Endothelial cell of umbilical vein (primary cell): ENCODE measurements at regions not wholly inside any gene's neighbourhood (a gene's known extent, or its start where the extent isn't known, plus 50 kb on each side); places are given as distances from the start of the nearest gene placed in this dataset.

ENCODE experiments used
- BruUV-seq: library from RNA; stranded (reverse); fragments of 400-500 nt; replicated peaks from 2 replicates; lab custom pipeline; 2021; lab: Mats Ljungman, UMichigan
- CTCF ChIA-PET: fragments of 300-600, 350-600 bp; sonication (Branson Sonifier 250); formaldehyde crosslinking; loops from one replicate; lab custom pipeline; 2021; ENCODE audit warnings: antibody characterized with exemption, inconsistent platforms; lab: Charles Lee
- POLR2A ChIA-PET: fragments of 300-600, 350-600 bp; sonication (Branson Sonifier 250); formaldehyde crosslinking; loops from one replicate; lab custom pipeline; 2021; ENCODE audit warnings: antibody characterized with exemption, inconsistent platforms; lab: Charles Lee
- DNase-seq: peaks from one replicate; pipeline ENCODE4 v3.0.0-alpha.2; 2011; ENCODE audit warnings: low read depth, low spot score
- FAIRE-seq: peaks from 2 replicates; lab custom pipeline; 2011; peaks lifted over from hg19 to GRCh38; lab: Jason Lieb, UNC
- H2AFZ ChIP-seq: 2 replicates; pipeline ENCODE4 v1.6.0; 2012; ENCODE audit warnings: low read depth, low read length, control low read depth, inconsistent platforms
- H3K27ac ChIP-seq: 2 replicates; pipeline ENCODE4 v1.5.1; 2011; ENCODE audit warnings: low read depth, mild to moderate bottlenecking, control low read depth, low read length, moderate library complexity; ENCODE audit not compliant: insufficient read depth
- H3K27me3 ChIP-seq, 2 experiments: 2 replicates each; pipeline versions ENCODE4 v1.6.0 to v1.6.1; 2011; ENCODE audit warnings: low read length in 2 of 2, mixed read lengths in 1 of 2; ENCODE audit not compliant: control insufficient read depth in 2 of 2, insufficient read depth in 2 of 2
- H3K36me3 ChIP-seq, 2 experiments: 2 replicates in 1 of 2; 3 replicates in 1 of 2; pipeline ENCODE4 v1.5.1; 2011; ENCODE audit warnings: low read length in 2 of 2, mild to moderate bottlenecking in 1 of 2, moderate library complexity in 1 of 2; ENCODE audit not compliant: control insufficient read depth in 2 of 2, insufficient read depth in 2 of 2; ENCODE audit errors: extremely low read depth in 1 of 2
- H3K4me1 ChIP-seq: 3 replicates; pipeline ENCODE4 v1.5.1; 2011; ENCODE audit warnings: mild to moderate bottlenecking, low read length; ENCODE audit not compliant: control insufficient read depth, insufficient read depth; ENCODE audit errors: extremely low read depth
- H3K4me2 ChIP-seq: 2 replicates; pipeline ENCODE4 v1.6.1; 2011; ENCODE audit warnings: low read length, control low read depth, mixed read lengths; ENCODE audit not compliant: insufficient read depth
- H3K4me3 ChIP-seq, 3 experiments: fragments of 200-600 bp in 1 of 3; sonication (generic), shearing (Covaris generic) in 1 of 3; replicated peaks in 1 of 3; 2 replicates each; pipeline ENCODE4 v1.5.1; 2011 to 2016; ENCODE audit warnings: control low read depth in 3 of 3, low read length in 3 of 3, mild to moderate bottlenecking in 2 of 3, inconsistent platforms in 1 of 3, low read depth in 1 of 3, moderate library complexity in 1 of 3; ENCODE audit not compliant: insufficient read depth in 1 of 3
- H3K79me2 ChIP-seq: 2 replicates; pipeline ENCODE4 v1.6.0; 2012; ENCODE audit warnings: low read length, inconsistent platforms; ENCODE audit not compliant: control insufficient read depth, insufficient read depth
- H3K9ac ChIP-seq: replicated peaks from 2 replicates; pipeline ENCODE3; 2011; ENCODE audit warnings: low read length, control low read depth; ENCODE audit not compliant: insufficient read depth; ENCODE audit errors: extremely low read depth
- H3K9me1 ChIP-seq: replicated peaks from 3 replicates; pipeline ENCODE4 v1.6.0; 2011; ENCODE audit warnings: mild to moderate bottlenecking, low read length; ENCODE audit not compliant: control insufficient read depth, insufficient read depth; ENCODE audit errors: extremely low read depth
- H3K9me3 ChIP-seq: replicated peaks from 2 replicates; pipeline ENCODE4 v1.5.1; 2012; ENCODE audit warnings: low read length, inconsistent platforms; ENCODE audit not compliant: control insufficient read depth, insufficient read depth
- H4K20me1 ChIP-seq: replicated peaks from 2 replicates; pipeline ENCODE3; 2011; ENCODE audit warnings: mild to moderate bottlenecking, low read length; ENCODE audit not compliant: control insufficient read depth, insufficient read depth; ENCODE audit errors: extremely low read depth
- CTCF ChIP-seq, 2 donors: IDR thresholded peaks; 1 replicate in 1 of 2; 2 replicates in 1 of 2; pipeline ENCODE4 v1.5.1; 2011; ENCODE audit warnings: low read length in 2 of 2, mild to moderate bottlenecking in 2 of 2, moderate library complexity in 2 of 2, control low read depth in 1 of 2, inconsistent platforms in 1 of 2, low read depth in 1 of 2; ENCODE audit not compliant: insufficient read depth in 1 of 2; ENCODE audit errors: extremely low read depth in 1 of 2
- EZH2 ChIP-seq: IDR thresholded peaks from 2 replicates; pipeline ENCODE4 v1.6.1; 2012; ENCODE audit warnings: borderline replicate concordance, low read depth, mild to moderate bottlenecking, moderate library complexity, low read length, inconsistent platforms; ENCODE audit not compliant: severe bottlenecking
- FOS ChIP-seq: IDR thresholded peaks from 2 replicates; pipeline ENCODE4 v1.6.1; 2011; ENCODE audit warnings: mild to moderate bottlenecking, low read length, moderate library complexity, borderline replicate concordance; ENCODE audit not compliant: insufficient read depth
- GATA2 ChIP-seq: IDR thresholded peaks from 2 replicates; pipeline ENCODE4 v1.7.0; 2011; ENCODE audit warnings: low read depth, mild to moderate bottlenecking, moderate library complexity, mixed read lengths, low read length; ENCODE audit not compliant: insufficient read length, insufficient read depth
- JUN ChIP-seq: IDR thresholded peaks from 2 replicates; pipeline ENCODE4 v1.6.1; 2011; ENCODE audit warnings: borderline replicate concordance, low read depth; ENCODE audit not compliant: insufficient read length, insufficient read depth
- MAX ChIP-seq: IDR thresholded peaks from 2 replicates; pipeline ENCODE4 v1.6.1; 2011; ENCODE audit not compliant: insufficient read depth, insufficient read length
- MYC ChIP-seq: IDR thresholded peaks from one replicate; pipeline ENCODE4 v1.6.1; 2011; ENCODE audit warnings: mild to moderate bottlenecking, low read depth, low read length
- POLR2A ChIP-seq: IDR thresholded peaks from 2 replicates; pipeline ENCODE4 v1.6.1; 2012; ENCODE audit warnings: low read depth, mild to moderate bottlenecking, control low read depth, low read length
- POLR2AphosphoS5 ChIP-seq: IDR thresholded peaks from 2 replicates; pipeline ENCODE4 v1.6.1; 2012; ENCODE audit warnings: low read depth, mild to moderate bottlenecking, control low read depth, low read length, moderate library complexity; ENCODE audit not compliant: insufficient read depth
- dilution Hi-C: fragments of 300-500 bp; cut with MboI; formaldehyde crosslinking; loops from one replicate; pipeline ENCODE4 v1.15.0; 2019; ENCODE audit warnings: low sequenced_read_pairs; ENCODE audit not compliant: extremely low pct_ligation_motif_present
- intact Hi-C: fragments of 100-400 bp; cut with micrococcal nuclease; formaldehyde crosslinking; loops from one replicate; pipeline ENCODE4 v1.10.0; 2022

- CTCF ChIA-PET = no interaction called here
- H3K9ac ChIP-seq = no peak overlapping the region
- H3K4me1 ChIP-seq = no peaks in the 10 kb centered on the region
- POLR2A ChIA-PET = no interaction called here
- FAIRE-seq = no peak
- no peak overlapping the region for H3K4me3 ChIP-seq
- no peaks in the 10 kb centered on the region for H3K79me2 ChIP-seq
- no peaks in the 10 kb centered on the region for H3K36me3 ChIP-seq
- dilution Hi-C loops = no loop called here
- H4K20me1 ChIP-seq = no peaks in the 10 kb centered on the region
- no peaks in the 10 kb centered on the region for H3K9me3 ChIP-seq
- TF ChIP-seq MAX (no peak), JUN (no peak), MYC (no peak), FOS (no peak), EZH2 (no peak), GATA2 (no peak), POLR2A (no peak), POLR2AphosphoS5 (no peak), CTCF (IDR thresholded peaks at IDR 0.05; ENCODE audit: extremely low read depth in 1 of 2, insufficient read depth in 1 of 2, low read depth in 1 of 2, low read length in 2 of 2) (no peak)
- intact Hi-C loops = no loop called here
- no peak overlapping the region for H3K4me2 ChIP-seq
- DNase-seq = no peak
- no peak overlapping the region for H3K27ac ChIP-seq
- BruUV-seq = no TSS peak
- H3K27me3 ChIP-seq = no peaks in the 10 kb centered on the region
- H2AFZ ChIP-seq = no peak overlapping the region
- H3K9me1 ChIP-seq = no peaks in the 10 kb centered on the region
Measured at GRCh38 chr2:180743401-180743800, 237.0 kb upstream of the UBE2E3 start.
